Panc1 (cell line): ENCODE measurements at regions not wholly inside any gene's neighbourhood (a gene's known extent, or its start where the extent isn't known, plus 50 kb on each side); places are given as distances from the start of the nearest gene placed in this dataset.

Experiments
- CTCF ChIP-seq: fragments of 450-650 bp; IDR thresholded peaks from 2 replicates; pipeline ENCODE4 v1.5.1; 2017; ENCODE audit warnings: mild to moderate bottlenecking
- POLR2AphosphoS5 ChIP-seq: IDR thresholded peaks from 2 replicates; pipeline ENCODE4 v1.6.1; 2012; ENCODE audit warnings: mild to moderate bottlenecking, low read depth, low read length, moderate library complexity
- SIN3A ChIP-seq: IDR thresholded peaks from 2 replicates; pipeline ENCODE4 v1.6.1; 2012; ENCODE audit warnings: low read depth, mild to moderate bottlenecking, low read length, moderate library complexity, borderline replicate concordance; ENCODE audit not compliant: insufficient read depth
- TCF7L2 ChIP-seq: IDR thresholded peaks from 2 replicates; pipeline ENCODE4 v1.6.1; 2011; ENCODE audit warnings: mild to moderate bottlenecking, low read depth, low read length, inconsistent platforms
- TF ChIP-seq, protein P1 (sequence below), 2 experiments: IDR thresholded peaks; 2 replicates each; pipeline ENCODE4 v1.6.1; 2011 to 2012; ENCODE audit warnings: low read depth in 2 of 2, control low read depth in 1 of 2, low read length in 1 of 2, mild to moderate bottlenecking in 1 of 2, moderate library complexity in 1 of 2; ENCODE audit not compliant: insufficient read depth in 1 of 2

GRCh38 chr20:57808264-57809070 is 98.7 kb upstream of the PMEPA1 start:
- TF ChIP-seq CTCF (no peak), POLR2AphosphoS5 (no peak), SIN3A (no peak), TCF7L2 (no peak)
- TF ChIP-seq, protein P1, sequence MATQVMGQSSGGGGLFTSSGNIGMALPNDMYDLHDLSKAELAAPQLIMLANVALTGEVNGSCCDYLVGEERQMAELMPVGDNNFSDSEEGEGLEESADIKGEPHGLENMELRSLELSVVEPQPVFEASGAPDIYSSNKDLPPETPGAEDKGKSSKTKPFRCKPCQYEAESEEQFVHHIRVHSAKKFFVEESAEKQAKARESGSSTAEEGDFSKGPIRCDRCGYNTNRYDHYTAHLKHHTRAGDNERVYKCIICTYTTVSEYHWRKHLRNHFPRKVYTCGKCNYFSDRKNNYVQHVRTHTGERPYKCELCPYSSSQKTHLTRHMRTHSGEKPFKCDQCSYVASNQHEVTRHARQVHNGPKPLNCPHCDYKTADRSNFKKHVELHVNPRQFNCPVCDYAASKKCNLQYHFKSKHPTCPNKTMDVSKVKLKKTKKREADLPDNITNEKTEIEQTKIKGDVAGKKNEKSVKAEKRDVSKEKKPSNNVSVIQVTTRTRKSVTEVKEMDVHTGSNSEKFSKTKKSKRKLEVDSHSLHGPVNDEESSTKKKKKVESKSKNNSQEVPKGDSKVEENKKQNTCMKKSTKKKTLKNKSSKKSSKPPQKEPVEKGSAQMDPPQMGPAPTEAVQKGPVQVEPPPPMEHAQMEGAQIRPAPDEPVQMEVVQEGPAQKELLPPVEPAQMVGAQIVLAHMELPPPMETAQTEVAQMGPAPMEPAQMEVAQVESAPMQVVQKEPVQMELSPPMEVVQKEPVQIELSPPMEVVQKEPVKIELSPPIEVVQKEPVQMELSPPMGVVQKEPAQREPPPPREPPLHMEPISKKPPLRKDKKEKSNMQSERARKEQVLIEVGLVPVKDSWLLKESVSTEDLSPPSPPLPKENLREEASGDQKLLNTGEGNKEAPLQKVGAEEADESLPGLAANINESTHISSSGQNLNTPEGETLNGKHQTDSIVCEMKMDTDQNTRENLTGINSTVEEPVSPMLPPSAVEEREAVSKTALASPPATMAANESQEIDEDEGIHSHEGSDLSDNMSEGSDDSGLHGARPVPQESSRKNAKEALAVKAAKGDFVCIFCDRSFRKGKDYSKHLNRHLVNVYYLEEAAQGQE (IDR thresholded peaks at IDR 0.05; ENCODE audit: insufficient read depth in 1 of 2, low read depth in 2 of 2, low read length in 1 of 2): no peak
